Retina (tissue), 1 donor: ENCODE measurements at regions not wholly inside any gene's neighbourhood (a gene's known extent, or its start where the extent isn't known, plus 50 kb on each side); places are given as distances from the start of the nearest gene placed in this dataset.
"Not testable (repeated sequence)": the region's sequence is repeated elsewhere in the genome, so short reads cannot be mapped to it uniquely, and the experiment has no call there.

Experiments used
- DNase-seq: peaks from one replicate; pipeline ENCODE4 v3.0.0-alpha.2; 2016

DNA sequence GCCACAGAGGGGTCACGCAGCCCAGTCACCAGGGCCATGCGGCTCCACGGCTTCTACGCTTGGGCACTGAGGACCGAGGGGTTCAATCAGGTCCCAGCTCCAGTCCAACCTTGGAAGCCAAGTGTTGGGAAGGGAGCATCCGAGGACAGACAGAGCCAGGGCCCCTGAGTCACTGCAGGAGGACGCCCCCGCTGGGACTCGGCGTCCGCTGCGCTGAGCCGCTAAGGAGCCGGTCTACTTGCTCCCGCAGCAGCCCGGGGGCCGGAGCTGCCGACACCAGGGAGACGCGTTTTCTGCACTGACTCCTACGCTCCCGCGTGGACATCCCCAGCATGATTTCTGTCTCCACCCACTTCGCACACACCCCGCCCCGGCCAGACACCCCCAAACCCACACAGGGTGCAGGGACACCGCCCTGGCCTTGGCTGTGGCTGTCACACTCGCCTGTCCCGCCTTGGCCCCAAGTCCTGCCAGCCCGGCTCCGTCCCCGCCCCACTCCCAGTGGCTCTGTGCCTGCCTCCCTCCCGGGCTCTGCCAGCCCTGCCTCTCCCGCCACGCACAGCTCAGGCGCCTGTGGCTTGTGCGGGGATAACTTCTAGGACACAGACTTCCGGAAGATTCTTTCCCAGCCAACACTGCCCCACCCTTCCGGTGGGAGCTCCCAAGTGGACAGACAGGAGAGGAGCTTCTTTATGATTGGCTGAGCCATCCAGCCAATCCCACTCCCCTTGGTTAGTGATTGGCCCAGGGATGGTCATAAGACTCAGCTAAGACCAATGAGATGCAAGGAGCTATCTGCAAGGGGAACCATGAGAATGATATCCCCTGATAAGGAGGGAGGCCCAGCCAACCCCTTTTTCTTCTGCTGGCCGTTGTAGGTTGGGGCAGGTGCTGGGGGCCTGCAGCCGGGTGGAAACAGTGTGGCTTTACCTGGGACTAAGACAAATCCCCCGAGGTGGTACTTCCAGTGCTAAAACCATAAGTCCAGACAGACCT is 118.9 kb upstream of the SFSWAP start:
- DNase-seq = no peak

DNA sequence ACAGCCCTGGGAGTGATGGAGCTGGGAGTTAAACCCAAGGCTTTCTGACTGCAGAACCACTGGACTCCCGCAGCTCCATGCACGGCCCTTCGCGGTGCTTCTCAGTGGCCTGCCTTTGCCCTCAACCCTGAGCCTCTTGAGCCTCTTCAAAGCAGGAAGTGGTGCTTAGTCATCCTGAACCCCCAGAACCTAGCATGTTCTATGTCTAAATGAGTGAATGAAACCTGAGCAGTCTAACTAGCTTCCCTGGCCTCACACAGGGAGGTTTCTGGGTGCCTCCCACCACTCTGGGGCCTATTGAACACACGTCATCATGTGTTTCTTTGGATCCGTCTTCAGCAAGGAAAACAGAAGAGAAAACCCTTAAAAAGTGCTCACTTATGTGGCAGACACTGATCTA is 117.9 kb upstream of the SFSWAP start:
- DNase-seq = no peak

DNA sequence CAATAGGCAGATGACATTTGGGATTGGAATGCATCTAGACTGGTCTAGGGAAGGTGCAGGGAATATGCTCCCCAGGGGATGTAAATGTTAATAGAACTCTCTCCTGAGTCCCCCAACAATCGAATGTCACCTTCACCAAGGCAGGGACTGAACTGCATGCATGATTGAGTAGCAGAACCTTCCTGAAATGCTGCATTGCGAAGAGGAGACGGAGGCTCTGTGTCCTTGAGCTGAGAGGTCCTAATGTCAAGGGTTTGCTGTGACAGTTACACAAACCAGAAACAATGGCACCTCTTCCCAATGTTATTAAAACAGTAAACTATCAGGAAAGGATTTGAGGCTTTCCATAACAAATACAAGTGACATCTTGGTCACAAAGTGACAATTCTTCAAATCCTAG is 117.5 kb upstream of the SFSWAP start:
- no peak for DNase-seq

DNA sequence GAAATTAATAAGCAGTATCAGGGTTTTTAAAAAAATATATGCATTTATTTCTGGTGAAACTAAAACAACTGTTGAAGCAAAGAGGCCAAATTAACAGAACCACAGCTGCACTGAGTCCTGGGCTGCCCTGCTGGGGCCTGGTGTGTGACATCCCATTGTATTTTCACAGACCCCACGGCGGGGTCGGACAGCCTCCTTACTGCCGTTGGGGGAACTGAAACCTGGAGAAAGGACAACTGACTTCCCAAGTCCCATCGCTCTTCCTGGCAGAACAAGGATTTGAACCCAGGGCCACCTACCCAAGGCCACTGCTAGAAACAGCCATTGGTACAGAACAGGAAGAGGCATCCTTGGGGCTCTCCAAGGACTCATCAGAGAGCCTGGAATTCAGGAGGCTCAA is 114.8 kb upstream of the SFSWAP start:
- DNase-seq = no peak

DNA sequence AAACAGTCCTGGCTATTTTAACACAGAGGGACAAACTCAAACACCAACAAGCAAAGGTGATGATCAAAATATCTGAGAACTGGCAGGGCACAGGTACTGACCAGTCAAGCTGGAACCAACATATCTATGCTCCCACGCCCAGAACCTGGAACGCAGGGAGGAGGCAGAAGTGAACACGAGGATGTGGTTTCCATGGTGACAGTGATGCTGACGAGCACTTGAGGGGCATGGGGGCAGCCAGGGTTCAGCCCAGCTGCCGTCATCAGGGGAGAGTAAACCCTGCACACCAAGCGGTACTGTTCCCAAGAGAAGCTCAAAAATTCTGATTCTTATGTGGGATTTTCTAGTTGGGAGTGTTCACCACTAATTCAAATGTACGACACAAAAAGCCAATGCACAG is 113.6 kb upstream of the SFSWAP start:
- DNase-seq = no peak

DNA sequence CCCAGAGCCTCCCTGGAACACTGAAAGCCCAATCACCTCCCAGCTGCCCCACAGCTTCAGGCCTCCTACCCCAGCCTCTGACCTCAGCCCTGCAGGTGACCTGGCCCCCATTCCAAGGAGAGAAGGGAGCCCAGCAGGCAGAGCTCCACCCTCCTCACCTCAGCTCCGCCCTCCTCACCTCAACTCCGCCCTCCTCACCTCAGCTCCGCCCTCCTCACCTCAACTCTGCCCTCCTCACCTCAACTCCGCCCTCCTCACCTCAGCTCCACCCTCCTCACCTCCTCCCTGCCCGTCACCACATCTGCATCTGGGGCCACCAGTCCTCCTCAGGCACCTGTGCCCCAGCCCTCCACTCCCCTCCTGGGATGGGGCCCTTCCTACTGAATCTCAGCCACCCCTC is 112.2 kb upstream of the SFSWAP start:
- DNase-seq = no peak

DNA sequence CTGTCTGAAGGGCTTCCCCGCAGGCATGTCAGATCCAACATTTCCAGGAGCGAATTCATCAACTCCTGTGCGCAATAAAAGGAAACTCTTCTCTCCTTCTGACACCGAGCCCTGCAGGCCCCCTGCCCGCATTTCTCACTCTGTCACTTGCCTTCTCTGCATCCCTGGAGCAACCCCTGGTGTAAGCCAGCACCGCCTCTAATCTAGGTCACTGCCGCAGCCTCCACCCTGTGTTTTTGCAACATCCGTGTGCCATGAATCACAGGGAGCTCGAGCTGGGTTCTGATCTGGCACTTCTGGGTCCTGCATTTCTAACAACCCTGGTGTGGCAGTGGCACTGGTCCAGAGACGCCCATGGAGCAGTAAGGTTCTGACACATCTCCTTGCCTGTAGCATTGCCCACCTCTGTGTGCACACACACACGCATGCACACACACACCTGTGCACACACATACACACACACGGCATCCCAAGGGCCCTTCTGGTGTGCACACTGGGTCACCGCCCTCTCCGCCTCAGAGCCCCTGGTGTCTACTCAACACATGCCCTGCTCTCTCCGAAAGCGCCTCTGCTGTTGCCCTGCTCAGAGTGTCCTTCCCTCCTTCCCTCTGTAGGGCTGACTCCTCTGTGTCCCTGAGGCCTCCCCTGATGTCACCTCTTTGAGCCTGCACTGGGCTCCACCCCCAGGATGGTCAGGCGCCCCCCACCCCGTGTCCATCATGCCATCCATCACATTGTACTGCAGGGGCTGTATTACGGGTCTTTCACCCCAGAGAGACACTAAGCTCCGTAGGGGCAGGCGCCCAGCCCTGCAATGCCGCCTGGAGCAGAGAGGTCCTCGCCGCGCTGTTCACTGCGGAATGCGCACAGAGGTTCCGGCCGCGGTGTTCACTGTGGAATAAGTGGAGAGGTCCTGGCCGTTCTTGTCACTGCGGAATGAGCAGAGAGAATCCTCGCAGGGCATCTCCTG is 111.4 kb upstream of the SFSWAP start:
- no peak for DNase-seq

DNA sequence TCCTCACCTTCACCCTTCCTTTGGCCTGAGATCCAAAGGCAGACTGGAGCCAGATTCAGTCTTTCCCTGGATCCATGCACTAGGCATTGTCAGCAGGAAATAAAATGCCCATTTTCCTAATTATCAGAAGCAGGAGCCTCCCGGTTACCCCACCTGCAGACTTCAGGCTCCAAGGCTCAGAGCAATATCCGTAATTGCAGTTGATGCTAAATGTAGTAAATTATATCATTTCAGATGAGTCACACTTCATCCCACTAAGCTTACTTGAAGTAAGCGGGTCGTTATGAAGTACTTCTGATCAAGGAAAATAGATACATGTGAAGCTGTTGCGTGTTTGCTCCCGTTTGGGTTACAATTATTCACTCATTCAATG is 110.7 kb upstream of the SFSWAP start:
- DNase-seq = no peak

DNA sequence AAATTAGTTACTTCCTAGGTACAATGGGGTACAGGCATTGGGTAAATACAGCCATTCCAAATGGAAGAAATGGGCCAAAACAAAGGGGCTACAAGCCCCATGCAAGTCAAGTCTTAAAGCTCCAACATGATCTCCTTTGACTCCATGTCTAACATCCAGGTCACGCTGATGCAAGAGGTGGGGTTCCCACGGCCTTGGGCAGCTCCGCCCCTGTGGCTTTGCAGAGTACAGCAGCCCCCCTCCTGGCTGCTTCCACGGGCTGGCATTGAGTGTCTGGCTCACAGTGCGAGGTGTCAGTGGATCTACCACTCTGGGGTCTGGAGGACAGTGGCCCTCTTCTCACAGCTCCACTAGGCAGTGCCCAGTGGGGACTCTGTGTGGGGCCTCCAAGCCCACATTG is 109.4 kb upstream of the SFSWAP start:
- DNase-seq = not testable (repeated sequence)

DNA sequence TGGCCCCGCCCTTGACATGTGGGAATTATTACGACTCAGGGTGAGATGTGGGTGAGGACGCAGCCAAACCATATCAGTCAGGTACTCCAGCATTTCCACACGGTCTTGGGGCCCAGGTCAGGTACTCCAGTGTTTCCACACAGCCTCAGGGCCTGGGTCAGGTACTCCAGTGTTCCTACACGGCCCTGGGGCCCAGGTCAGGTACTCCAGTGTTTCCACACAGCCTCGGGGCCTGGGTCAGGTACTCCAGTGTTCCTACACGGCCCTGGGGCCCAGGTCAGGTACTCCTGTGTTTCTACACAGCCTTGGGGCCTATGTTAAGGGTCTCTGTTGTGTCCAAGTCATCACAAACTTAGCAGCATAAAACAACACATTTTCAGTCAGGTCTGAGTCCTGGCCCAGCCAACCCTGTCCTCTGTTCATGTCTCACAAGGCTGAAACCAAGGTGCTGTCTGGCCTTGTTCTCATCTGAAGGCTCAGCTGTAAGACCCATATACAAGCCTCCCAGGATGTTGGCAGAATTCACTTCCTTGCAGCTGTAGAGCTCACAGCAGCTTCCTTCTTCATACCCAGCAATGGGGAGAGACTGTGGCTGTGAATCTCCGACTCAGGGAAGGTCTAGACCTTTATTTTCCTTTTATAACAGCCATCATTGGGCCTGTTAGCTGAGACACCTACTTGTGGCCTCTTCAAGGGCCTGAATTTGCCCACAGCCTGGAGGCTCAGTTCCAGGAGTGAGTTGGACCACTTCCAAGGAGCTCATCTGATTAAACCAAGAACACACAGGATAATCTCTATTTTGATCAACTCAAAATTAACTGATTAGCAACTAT is 107.6 kb upstream of the SFSWAP start:
- DNase-seq = no peak

DNA sequence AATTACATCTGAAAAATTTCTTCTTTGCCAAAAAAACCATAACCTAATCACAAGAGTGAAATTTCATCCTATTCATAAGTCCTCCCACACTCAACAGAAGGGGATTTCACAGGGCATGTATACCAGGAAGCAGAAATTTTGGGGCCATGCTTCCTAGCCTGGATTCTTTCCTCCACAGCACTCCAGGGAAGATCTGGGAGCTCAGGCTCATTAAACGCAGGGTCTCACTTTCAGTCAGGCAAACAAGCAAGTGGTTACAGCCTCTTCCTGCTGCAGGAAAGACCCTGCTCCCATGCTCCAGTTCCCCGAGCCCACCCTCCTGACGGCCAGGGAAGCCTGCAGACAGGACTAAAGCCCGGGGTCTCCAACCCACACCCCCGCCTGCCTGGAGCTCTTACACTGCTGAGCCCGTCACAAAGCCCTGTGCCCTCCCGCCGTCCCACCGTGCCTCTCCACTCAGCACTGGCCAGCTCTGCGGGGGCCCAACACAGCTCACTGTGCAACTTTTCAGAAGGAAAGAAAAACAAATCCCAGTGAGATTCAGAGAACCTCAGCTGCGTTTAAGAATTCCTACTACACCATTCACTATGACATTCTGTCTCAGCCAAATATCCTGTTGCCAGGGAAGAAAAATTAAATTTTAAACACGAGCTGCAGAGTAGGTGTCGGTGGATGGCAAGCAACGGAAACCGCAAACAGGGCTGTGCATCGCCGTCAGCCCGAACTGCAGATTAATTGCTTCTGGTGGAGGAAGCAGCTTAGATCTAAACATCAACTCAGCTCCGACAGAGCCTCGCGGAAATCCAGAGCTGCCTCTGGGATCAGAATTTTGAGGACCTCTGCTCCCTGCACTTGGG is 106.7 kb upstream of the SFSWAP start:
- peak; percentile 68 for DNase-seq

DNA sequence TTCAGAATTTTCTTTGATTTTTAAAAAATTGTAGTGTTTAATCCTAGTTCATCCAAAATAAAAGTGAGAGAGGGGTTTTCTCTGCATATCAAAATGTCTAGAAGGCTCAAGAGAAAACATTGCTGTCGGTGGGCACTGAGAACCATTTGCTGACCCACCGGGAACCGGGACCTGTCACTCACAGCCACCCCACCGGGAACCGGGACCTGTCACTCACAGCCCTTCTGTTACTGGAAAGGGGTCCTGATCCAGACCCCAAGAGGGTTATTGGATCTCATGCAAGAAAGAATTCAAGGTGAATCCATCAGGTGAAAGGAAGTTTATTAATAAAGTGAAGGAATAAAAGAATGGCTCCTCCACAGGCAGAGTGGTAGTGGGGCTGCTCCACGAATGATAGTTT is 106.0 kb upstream of the SFSWAP start:
- no peak for DNase-seq

DNA sequence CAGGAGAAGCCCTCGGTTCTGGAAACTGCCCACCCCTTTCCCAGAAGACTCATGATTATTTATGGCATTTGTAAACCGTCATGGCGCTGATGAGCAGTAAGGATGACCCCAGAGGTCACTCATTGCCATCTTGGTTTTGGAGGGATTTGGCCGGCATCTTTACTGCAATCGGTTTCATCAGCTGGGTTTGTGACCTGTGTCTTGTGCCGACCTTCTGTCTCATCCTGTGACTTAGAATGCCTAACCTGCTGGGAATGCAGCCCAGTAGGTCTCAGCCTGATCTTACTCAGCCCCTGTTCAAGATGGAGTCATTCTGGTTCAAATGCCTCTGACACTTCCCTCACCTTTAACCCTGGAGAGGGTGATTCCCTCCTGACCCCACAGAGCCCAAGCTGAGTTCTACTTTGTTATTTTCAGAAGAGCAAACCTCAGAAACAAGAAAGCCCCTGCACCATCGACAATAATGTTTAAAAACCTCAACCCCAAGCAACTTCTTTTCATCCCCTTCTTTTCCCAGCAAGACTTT is 105.5 kb upstream of the SFSWAP start:
- DNase-seq = no peak

DNA sequence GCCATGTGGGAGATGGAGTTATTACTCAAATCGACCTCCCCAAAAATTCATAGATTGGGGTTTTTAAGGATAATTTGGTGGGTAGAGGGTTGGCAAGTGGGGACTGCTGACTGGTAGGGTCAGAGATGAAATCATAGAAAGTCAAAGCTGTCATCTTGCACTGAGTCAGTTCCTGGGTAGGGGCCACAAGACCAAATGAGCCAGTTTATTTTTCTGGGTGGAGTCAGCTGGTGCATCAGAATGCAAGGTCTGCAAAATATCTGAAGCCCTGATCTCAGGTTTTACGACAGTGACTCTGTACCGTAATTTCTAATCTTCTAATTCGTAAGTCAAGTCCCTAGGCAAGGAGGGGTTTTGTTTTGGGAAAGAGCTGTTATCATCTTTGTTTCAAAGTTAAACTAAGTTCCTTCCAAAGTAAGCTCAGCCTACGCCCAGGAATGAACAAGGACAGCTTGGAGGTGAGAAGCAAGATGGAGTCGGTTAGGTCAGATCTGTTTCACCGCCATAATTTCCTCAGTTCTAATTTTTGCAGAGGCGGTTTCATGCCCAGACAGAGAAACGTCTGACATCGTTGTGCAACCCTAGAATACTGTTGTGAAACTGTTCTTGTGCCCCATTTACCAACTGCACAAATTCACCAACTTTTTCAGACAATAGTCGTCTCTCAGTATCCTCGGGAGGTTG is 104.5 kb upstream of the SFSWAP start:
- DNase-seq = no peak

DNA sequence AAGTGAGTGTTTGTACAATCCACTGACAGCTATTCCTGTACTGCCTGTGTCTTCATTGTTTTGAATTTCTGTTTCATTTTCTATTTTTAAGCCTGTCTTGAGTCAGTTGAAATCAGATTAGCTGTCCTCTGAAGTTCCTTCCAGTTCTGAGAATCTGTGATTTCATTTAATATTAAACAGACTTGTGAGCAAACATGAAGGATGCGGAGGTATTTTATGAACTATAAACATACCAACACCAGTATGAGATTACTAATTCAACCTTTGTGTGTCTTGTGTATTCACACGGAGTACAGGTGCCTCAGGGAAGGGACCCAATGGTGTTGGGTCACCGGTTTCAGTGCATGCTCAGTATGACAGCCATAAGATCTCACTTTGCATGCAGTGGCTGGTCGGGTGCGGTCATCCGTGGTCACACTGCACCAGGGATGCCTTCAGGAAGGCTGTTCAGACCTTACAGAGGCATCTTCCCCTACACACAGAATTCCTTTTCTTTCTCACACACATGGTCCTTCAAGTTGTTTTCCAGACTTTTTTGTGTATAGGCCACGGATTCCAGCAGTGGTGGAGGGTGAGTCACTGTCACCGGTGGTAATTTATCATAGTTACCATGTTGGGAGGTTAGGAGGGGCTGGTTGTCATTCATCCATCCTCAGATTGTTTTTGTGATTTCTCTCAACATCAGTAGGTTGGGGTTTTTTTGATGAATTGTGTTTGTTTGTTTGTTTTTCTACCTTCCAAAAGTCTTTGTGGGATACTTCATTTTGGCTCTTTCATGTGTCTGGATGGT is 103.0 kb upstream of the SFSWAP start:
- no peak for DNase-seq

DNA sequence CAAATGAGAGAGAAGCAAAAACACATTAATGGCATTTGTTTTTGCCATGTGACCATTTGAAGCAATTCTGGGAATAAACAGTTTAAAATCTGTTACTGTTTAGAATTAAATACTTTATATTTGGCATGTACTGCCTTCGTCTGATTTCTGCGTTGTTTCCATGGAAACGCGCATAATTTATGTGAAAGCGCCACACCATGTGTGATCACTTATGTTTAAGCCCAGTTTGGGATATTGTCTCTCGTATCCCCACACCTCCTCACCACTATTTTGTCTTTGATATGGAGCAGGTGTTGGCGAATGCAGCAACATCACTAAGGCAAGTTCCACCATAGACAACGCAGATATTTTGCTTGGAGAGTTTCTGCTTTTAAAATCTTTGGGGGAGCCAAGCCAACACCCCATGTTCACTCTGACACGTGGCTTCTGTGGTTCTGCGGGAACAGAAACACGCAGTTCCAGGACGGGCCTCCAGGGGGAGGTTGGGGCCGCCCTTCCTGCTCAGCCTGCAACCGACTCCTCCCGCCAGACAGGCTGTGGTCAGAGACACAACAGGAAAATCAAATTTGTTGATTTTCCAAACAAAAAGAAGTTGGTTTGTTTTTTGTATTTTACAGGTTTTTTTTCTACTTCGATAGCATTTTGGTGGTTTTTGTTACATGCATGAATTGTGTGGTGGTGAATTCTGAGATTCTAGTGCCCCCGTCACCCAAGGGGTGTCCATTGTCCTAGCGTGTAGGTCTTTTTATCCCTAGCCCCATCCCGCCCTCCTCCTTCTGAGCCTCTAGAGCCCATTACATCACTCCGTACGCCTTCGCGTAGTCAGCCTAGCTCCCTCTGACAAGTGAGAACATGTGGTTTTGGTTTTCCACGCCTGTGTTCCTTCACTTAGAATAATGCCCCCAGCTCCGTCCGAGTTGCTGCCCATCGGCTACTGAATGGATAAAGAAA is 101.9 kb upstream of the SFSWAP start:
- peak; percentile 86 for DNase-seq

DNA sequence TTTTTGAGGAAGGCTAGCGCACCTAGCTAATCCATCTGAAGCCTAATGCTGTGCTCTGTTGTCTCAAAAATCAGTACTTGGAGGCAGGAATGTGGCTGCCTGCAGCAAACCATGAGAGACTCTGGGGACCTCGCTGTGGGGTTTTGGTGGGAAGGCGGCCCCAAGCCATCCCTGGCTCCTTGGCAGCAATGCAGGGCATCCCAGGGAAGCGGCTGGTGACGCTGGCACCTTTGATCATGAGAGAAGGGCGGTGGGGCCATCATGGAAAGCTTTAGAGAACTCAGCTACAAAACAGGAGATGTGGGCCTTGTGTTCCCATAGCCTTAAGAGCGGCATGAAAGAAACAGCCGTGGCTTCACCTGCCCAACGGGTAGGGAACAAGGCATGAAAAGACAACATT is 101.1 kb upstream of the SFSWAP start:
- DNase-seq = no peak

DNA sequence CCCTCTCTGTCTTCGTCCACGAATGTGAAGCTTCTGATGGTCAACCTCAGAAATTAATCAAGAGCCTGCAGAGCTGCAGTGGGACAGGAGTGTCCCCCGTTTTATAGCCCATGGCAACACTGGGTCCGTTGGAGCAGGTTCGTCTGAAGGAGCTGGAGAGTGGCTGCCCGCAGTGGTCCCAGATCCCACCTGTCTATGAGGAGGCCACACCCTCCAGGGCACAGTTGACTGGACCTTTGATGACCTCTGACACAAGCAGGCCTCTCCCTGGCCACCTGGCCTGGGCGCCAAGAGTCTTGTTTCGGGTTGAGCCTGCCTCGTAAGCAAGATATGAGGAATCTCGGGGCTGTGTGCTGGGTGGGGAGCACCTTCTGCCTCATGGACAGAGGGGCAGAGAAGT is 100.7 kb upstream of the SFSWAP start:
- no peak for DNase-seq

DNA sequence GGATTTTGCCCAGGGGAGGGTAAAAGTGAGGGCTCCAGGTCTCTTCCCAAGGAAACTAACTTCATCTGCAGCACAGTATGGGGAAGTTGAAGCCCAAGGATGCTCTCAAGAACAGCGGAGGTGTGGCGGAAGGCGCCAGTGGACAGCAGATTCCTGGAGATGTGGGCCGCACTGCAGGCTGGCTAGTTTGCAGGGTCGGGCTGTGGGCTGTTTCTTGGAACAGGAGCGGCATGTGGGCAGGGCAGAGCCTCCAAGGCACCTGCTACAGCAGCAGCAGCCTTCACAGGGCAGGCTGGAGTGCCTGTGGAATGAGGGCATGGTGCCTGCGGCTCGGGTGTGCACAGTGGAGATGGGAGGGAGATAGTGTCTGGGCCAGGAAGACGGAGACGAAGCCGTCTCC is 100.0 kb upstream of the SFSWAP start:
- no peak for DNase-seq
